Liver (tissue), 8 donors: ENCODE measurements at regions not wholly inside any gene's neighbourhood (a gene's known extent, or its start where the extent isn't known, plus 50 kb on each side); places are given as distances from the start of the nearest gene placed in this dataset.

ENCODE experiments used
- DNase-seq: peaks from one replicate; pipeline ENCODE4 v3.0.0-alpha.2; 2017; ENCODE audit warnings: low spot score
- H3K27ac ChIP-seq, 2 donors: one replicate each; pipeline ENCODE4 v1.7.0; 2013; ENCODE audit warnings: inconsistent platforms in 2 of 2, low read length in 2 of 2, control low read depth in 1 of 2, low read depth in 1 of 2, mild to moderate bottlenecking in 1 of 2
- H3K27me3 ChIP-seq, 4 donors: one replicate each; pipeline versions ENCODE4 v1.6.1 to v1.7.0; 2013; ENCODE audit warnings: low read length in 3 of 4, inconsistent platforms in 1 of 4, mild to moderate bottlenecking in 1 of 4, moderate library complexity in 1 of 4; ENCODE audit not compliant: control insufficient read depth in 4 of 4, insufficient read depth in 4 of 4
- H3K36me3 ChIP-seq, 4 donors: one replicate each; pipeline versions ENCODE4 v1.6.1 to v1.7.0; 2013; ENCODE audit warnings: low read length in 3 of 4, mild to moderate bottlenecking in 3 of 4, low read depth in 1 of 4, moderate library complexity in 1 of 4; ENCODE audit not compliant: control insufficient read depth in 4 of 4, insufficient read depth in 3 of 4
- H3K4me1 ChIP-seq, 4 donors: one replicate each; pipeline versions ENCODE4 v1.6.1 to v1.7.0; 2013; ENCODE audit warnings: low read length in 3 of 4, mild to moderate bottlenecking in 3 of 4, moderate library complexity in 1 of 4; ENCODE audit not compliant: control insufficient read depth in 4 of 4, insufficient read depth in 4 of 4
- H3K4me3 ChIP-seq, 3 donors: one replicate each; pipeline versions ENCODE4 v1.6.1 to v1.7.0; 2013; ENCODE audit warnings: low read length in 3 of 3, control low read depth in 1 of 3, low read depth in 1 of 3, mild to moderate bottlenecking in 1 of 3
- H3K9ac ChIP-seq, 2 donors: one replicate each; pipeline ENCODE4 v1.7.0; 2013; ENCODE audit warnings: low read length in 2 of 2, mild to moderate bottlenecking in 2 of 2, moderate library complexity in 2 of 2, control low read depth in 1 of 2, low read depth in 1 of 2
- H3K9me3 ChIP-seq, 4 donors: one replicate each; pipeline versions ENCODE4 v1.6.1 to v1.7.0; 2013; ENCODE audit warnings: low read length in 3 of 4; ENCODE audit not compliant: control insufficient read depth in 4 of 4
- ATF3 ChIP-seq: IDR thresholded peaks from 2 replicates; pipeline ENCODE4 v1.6.1; 2016; ENCODE audit warnings: antibody characterized with exemption
- CTCF ChIP-seq: fragments of 150-350 bp; IDR thresholded peaks from 2 replicates; pipeline ENCODE4 v1.5.1; 2017; ENCODE audit warnings: improper control_type of control experiment, low read depth, low read length; ENCODE audit not compliant: missing input control
- EGR1 ChIP-seq, 2 donors: IDR thresholded peaks; 2 replicates each; pipeline ENCODE4 v1.6.1; 2016 to 2018; ENCODE audit warnings: antibody characterized with exemption in 2 of 2, low read depth in 2 of 2
- FOXA2 ChIP-seq: IDR thresholded peaks from 2 replicates; pipeline ENCODE4 v1.6.1; 2016; ENCODE audit warnings: antibody characterized with exemption
- GABPA ChIP-seq, 2 donors: IDR thresholded peaks in 1 of 2; conservative IDR thresholded peaks in 1 of 2; 2 replicates each; pipeline ENCODE4 v1.6.1; 2016; ENCODE audit warnings: antibody characterized with exemption in 2 of 2, mild to moderate bottlenecking in 1 of 2, moderate library complexity in 1 of 2
- HNF4A ChIP-seq, 2 donors: conservative IDR thresholded peaks; 2 replicates each; pipeline ENCODE4 v1.6.1; 2016; ENCODE audit warnings: antibody characterized with exemption in 2 of 2, mild to moderate bottlenecking in 2 of 2
- JUND ChIP-seq, 2 donors: IDR thresholded peaks; 2 replicates each; pipeline ENCODE4 v1.6.1; 2016; ENCODE audit warnings: antibody characterized with exemption in 2 of 2
- MAX ChIP-seq: IDR thresholded peaks from 2 replicates; pipeline ENCODE4 v1.6.1; 2016; ENCODE audit warnings: antibody characterized with exemption
- NR2F2 ChIP-seq: IDR thresholded peaks from 2 replicates; pipeline ENCODE4 v1.6.1; 2016; ENCODE audit warnings: antibody characterized with exemption
- RAD21 ChIP-seq, 2 donors: IDR thresholded peaks; 2 replicates each; pipeline ENCODE4 v1.6.1; 2016; ENCODE audit warnings: antibody characterized with exemption in 2 of 2, mild to moderate bottlenecking in 2 of 2
- REST ChIP-seq: IDR thresholded peaks from 2 replicates; pipeline ENCODE4 v1.6.1; 2016; ENCODE audit warnings: antibody characterized with exemption, mild to moderate bottlenecking
- RXRA ChIP-seq, 2 donors: IDR thresholded peaks; 2 replicates each; pipeline ENCODE4 v1.6.1; 2017 to 2018; ENCODE audit warnings: antibody characterized with exemption in 2 of 2, mild to moderate bottlenecking in 1 of 2
- SP1 ChIP-seq: IDR thresholded peaks from 2 replicates; pipeline ENCODE4 v1.6.1; 2018; ENCODE audit warnings: antibody characterized with exemption, mild to moderate bottlenecking
- TAF1 ChIP-seq: conservative IDR thresholded peaks from 2 replicates; pipeline ENCODE4 v1.6.1; 2016; ENCODE audit warnings: antibody characterized with exemption, mild to moderate bottlenecking
- YY1 ChIP-seq: IDR thresholded peaks from 2 replicates; pipeline ENCODE4 v1.6.1; 2016; ENCODE audit warnings: antibody characterized with exemption, mild to moderate bottlenecking
- ZBTB33 ChIP-seq: IDR thresholded peaks from 2 replicates; pipeline ENCODE4 v1.6.1; 2016; ENCODE audit warnings: antibody characterized with exemption
- WGBS: extraction: QIAGEN DNeasy Blood & Tissue Kit; methylation state at CpG from one replicate; pipeline ENCODE4 v1.1.7; 2013; 5-methylcytosine and 5-hydroxymethylcytosine counted together
- donor health status: healthy.
- donor health status: healthy.
- donor health status: healthy.
- donor health status: healthy.
- donor health status: healthy.

GRCh38 chr5:122565331-122565730 is 209.5 kb upstream of the SNX2 start:
- no peak overlapping the region for H3K27ac ChIP-seq
- TF ChIP-seq MAX (no peak), ATF3 (no peak), NR2F2 (no peak), RAD21 (IDR thresholded peaks at IDR 0.05) (no peak), TAF1 (no peak), REST (no peak), JUND (IDR thresholded peaks at IDR 0.05) (no peak), SP1 (no peak), CTCF (no peak), ZBTB33 (no peak), RXRA (IDR thresholded peaks at IDR 0.05) (no peak), HNF4A (conservative IDR thresholded peaks at IDR 0.05) (no peak), GABPA (IDR thresholded peaks at IDR 0.05 in 1 of 2, conservative IDR thresholded peaks at IDR 0.05 in 1 of 2) (no peak), FOXA2 (no peak)
- H3K27me3 ChIP-seq, result no peaks in the 10 kb centered on the region
- H3K4me1 ChIP-seq, result no peaks in the 10 kb centered on the region
- 80% methylated on average over 9 of the region's 9 CpGs for WGBS
- no peaks in the 10 kb centered on the region for H3K36me3 ChIP-seq
- no peak overlapping the region for H3K4me3 ChIP-seq
- no peaks in the 10 kb centered on the region for H3K9me3 ChIP-seq
- no peak overlapping the region for H3K9ac ChIP-seq
- DNase-seq, result no peak

GRCh38 chr5:122576256-122577016 is 198.4 kb upstream of the SNX2 start:
- Histone ChIP-seq H3K4me1 (no peaks in the 10 kb centered on the region), H3K36me3 (no peaks in the 10 kb centered on the region), H3K9ac (no peak overlapping the region), H3K27ac (no peak overlapping the region), H3K4me3 (no peak overlapping the region), H3K9me3 (no peaks in the 10 kb centered on the region), H3K27me3 (no peaks in the 10 kb centered on the region)
- 74% methylated on average over 3 of the region's 3 CpGs for WGBS
- DNase-seq, result no peak
- TF ChIP-seq ZBTB33 (no peak), EGR1 (IDR thresholded peaks at IDR 0.05; ENCODE audit: low read depth in 2 of 2) (no peak), YY1 (no peak)
